ENCODE measurements at regions not wholly inside any gene's neighbourhood (a gene's known extent, or its start where the extent isn't known, plus 50 kb on each side); places are given as distances from the start of the nearest gene placed in this dataset.
"Not testable (repeated sequence)": the region's sequence is repeated elsewhere in the genome, so short reads cannot be mapped to it uniquely, and the experiment has no call there.

DNA sequence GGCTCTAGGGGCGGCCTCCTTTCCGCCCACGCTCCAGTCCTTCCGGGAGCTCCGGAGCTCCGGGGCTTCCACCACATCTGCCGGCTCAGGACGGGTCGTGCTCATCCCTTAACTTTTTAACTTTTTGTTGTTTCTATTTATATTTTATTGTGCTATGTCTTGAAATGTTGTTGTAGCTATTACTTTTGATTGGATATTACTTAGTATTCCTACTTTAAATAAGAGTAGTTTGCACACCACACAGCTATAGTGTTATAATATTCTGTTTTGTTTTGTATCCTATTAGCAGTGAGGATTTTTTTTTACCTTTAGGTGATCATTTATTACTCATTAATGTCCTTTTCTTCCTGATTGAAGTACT is 1612.9 kb downstream of the SPATA31A7 start:
- TF ChIP-seq MAFK (IDR thresholded peaks at IDR 0.05; ENCODE audit: low read depth, low read length); RAD21 (IDR thresholded peaks at IDR 0.05; ENCODE audit: low read length); MAZ (IDR thresholded peaks at IDR 0.05; ENCODE audit: borderline replicate concordance, low read depth, low read length); POLR2A (IDR thresholded peaks at IDR 0.05; ENCODE audit: low read depth, low read length); SMC3 (IDR thresholded peaks at IDR 0.05; ENCODE audit: low read depth, low read length); MXI1 (IDR thresholded peaks at IDR 0.05; ENCODE audit: borderline replicate concordance, low read depth, low read length); CEBPB (IDR thresholded peaks at IDR 0.05; ENCODE audit: low read depth, low read length); RCOR1 (IDR thresholded peaks at IDR 0.05; ENCODE audit: insufficient replicate concordance, low read length); CHD1 (IDR thresholded peaks at IDR 0.05; ENCODE audit: low read depth, low read length): not testable (repeated sequence)
- TF ChIP-seq, protein P1, sequence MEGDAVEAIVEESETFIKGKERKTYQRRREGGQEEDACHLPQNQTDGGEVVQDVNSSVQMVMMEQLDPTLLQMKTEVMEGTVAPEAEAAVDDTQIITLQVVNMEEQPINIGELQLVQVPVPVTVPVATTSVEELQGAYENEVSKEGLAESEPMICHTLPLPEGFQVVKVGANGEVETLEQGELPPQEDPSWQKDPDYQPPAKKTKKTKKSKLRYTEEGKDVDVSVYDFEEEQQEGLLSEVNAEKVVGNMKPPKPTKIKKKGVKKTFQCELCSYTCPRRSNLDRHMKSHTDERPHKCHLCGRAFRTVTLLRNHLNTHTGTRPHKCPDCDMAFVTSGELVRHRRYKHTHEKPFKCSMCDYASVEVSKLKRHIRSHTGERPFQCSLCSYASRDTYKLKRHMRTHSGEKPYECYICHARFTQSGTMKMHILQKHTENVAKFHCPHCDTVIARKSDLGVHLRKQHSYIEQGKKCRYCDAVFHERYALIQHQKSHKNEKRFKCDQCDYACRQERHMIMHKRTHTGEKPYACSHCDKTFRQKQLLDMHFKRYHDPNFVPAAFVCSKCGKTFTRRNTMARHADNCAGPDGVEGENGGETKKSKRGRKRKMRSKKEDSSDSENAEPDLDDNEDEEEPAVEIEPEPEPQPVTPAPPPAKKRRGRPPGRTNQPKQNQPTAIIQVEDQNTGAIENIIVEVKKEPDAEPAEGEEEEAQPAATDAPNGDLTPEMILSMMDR (conservative IDR thresholded peaks at IDR 0.05; ENCODE audit: low read depth, low read length), result not testable (repeated sequence)
- TF ChIP-seq, protein P2, sequence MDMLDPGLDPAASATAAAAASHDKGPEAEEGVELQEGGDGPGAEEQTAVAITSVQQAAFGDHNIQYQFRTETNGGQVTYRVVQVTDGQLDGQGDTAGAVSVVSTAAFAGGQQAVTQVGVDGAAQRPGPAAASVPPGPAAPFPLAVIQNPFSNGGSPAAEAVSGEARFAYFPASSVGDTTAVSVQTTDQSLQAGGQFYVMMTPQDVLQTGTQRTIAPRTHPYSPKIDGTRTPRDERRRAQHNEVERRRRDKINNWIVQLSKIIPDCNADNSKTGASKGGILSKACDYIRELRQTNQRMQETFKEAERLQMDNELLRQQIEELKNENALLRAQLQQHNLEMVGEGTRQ (IDR thresholded peaks at IDR 0.05; ENCODE audit: low read depth, low read length), result not testable (repeated sequence)
- TF ChIP-seq, protein P3, sequence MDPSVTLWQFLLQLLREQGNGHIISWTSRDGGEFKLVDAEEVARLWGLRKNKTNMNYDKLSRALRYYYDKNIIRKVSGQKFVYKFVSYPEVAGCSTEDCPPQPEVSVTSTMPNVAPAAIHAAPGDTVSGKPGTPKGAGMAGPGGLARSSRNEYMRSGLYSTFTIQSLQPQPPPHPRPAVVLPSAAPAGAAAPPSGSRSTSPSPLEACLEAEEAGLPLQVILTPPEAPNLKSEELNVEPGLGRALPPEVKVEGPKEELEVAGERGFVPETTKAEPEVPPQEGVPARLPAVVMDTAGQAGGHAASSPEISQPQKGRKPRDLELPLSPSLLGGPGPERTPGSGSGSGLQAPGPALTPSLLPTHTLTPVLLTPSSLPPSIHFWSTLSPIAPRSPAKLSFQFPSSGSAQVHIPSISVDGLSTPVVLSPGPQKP (IDR thresholded peaks at IDR 0.05; ENCODE audit: borderline replicate concordance, low read depth, low read length), result not testable (repeated sequence)

Data from IMR-90 (cell line).